ENCODE measurements at regions not wholly inside any gene's neighbourhood (a gene's known extent, or its start where the extent isn't known, plus 50 kb on each side); places are given as distances from the start of the nearest gene placed in this dataset.

GRCh38 chr15:23823508-23823907, 136.4 kb upstream of the NDN start:
- Histone ChIP-seq H3K9ac (ENCODE audit: low read length) (no peak overlapping the region), H3F3A (ENCODE audit: low read length, unreplicated experiment) (no peaks in the 10 kb centered on the region), H3K27me3 (ENCODE audit: low read length) (no peaks in the 10 kb centered on the region), H3K9me2 (replicated peaks; ENCODE audit: low read length) (no peaks in the 10 kb centered on the region), H3K4me1 (ENCODE audit: insufficient read depth, low read length) (no peaks in the 10 kb centered on the region), H3K9me3 (ENCODE audit: low read length) (peaks cover 5% of the 10 kb centered on the region; the same call in 1 of the 2 replicates), H3K4me3 (ENCODE audit: low read length) (no peak overlapping the region), H2AFZ (ENCODE audit: low read length) (no peak overlapping the region), H3K79me2 (ENCODE audit: low read length) (no peaks in the 10 kb centered on the region), H3K36me3 (ENCODE audit: low read depth, low read length) (no peaks in the 10 kb centered on the region), H4K20me1 (ENCODE audit: low read length) (no peaks in the 10 kb centered on the region), H3K27ac (ENCODE audit: low read length) (no peak overlapping the region), H3K4me2 (ENCODE audit: low read length) (no peak overlapping the region)
- ATAC-seq (no peak), DNase-seq (peak; percentile 1)
- intact Hi-C loops (cut with micrococcal nuclease): no loop called here
- ChIA-PET POLR2A (ENCODE audit: unreplicated experiment) (no interaction called here), CTCF (no interaction called here)
- TF ChIP-seq, protein P1, sequence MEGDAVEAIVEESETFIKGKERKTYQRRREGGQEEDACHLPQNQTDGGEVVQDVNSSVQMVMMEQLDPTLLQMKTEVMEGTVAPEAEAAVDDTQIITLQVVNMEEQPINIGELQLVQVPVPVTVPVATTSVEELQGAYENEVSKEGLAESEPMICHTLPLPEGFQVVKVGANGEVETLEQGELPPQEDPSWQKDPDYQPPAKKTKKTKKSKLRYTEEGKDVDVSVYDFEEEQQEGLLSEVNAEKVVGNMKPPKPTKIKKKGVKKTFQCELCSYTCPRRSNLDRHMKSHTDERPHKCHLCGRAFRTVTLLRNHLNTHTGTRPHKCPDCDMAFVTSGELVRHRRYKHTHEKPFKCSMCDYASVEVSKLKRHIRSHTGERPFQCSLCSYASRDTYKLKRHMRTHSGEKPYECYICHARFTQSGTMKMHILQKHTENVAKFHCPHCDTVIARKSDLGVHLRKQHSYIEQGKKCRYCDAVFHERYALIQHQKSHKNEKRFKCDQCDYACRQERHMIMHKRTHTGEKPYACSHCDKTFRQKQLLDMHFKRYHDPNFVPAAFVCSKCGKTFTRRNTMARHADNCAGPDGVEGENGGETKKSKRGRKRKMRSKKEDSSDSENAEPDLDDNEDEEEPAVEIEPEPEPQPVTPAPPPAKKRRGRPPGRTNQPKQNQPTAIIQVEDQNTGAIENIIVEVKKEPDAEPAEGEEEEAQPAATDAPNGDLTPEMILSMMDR (conservative IDR thresholded peaks at IDR 0.05; ENCODE audit: low read depth, low read length): peak; percentile 16; the same call in 1 of the 2 replicates
- no peak for TF ChIP-seq EZH2 (IDR thresholded peaks at IDR 0.05; ENCODE audit: low read length, unreplicated experiment)
- BruUV-seq (replicated peaks): no TSS peak

DNA sequence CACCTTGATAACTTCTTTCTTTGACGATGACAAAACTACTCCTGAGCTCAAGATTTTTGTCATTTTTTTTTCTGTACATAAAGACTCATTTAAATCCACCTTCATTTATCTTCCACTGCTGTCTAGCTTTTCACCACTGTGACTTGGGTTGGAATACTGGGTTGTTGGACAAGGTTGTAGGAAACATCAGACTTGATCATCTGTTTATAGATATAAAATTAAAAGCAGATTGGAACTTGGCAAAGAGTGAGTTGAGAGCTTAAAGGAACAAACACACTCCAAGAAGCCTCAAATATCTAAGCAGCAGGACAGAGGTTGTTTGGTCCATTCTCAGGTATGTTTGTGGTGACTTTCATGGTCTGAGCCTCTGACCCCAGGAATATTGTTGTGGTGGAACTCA, 141.7 kb upstream of the NDN start:
- Histone ChIP-seq H3K4me3 (ENCODE audit: low read length) (no peak overlapping the region), H3K4me2 (ENCODE audit: low read length) (no peak overlapping the region), H3K27me3 (ENCODE audit: low read length) (no peaks in the 10 kb centered on the region), H3K27ac (ENCODE audit: low read length) (no peak overlapping the region), H3K9ac (ENCODE audit: low read length) (no peak overlapping the region), H3F3A (ENCODE audit: low read length, unreplicated experiment) (no peaks in the 10 kb centered on the region), H2AFZ (ENCODE audit: low read length) (no peak overlapping the region), H3K79me2 (ENCODE audit: low read length) (no peaks in the 10 kb centered on the region), H3K4me1 (ENCODE audit: insufficient read depth, low read length) (no peaks in the 10 kb centered on the region), H3K36me3 (ENCODE audit: low read depth, low read length) (no peaks in the 10 kb centered on the region), H3K9me2 (replicated peaks; ENCODE audit: low read length) (no peaks in the 10 kb centered on the region), H3K9me3 (ENCODE audit: low read length) (peaks cover 10% of the 10 kb centered on the region; the same call in 1 of the 2 replicates), H4K20me1 (ENCODE audit: low read length) (no peaks in the 10 kb centered on the region)
- no peak for DNase-seq
- POLR2A ChIA-PET (ENCODE audit: unreplicated experiment): no interaction called here
- TF ChIP-seq EZH2phosphoT487 (IDR thresholded peaks at IDR 0.05; ENCODE audit: borderline replicate concordance, low read length): no peak
- TF ChIP-seq, protein P1 (conservative IDR thresholded peaks at IDR 0.05; ENCODE audit: low read depth, low read length): no peak
- TF ChIP-seq EZH2 (IDR thresholded peaks at IDR 0.05; ENCODE audit: low read length, unreplicated experiment): no peak
- no TSS peak for BruUV-seq (replicated peaks)
- intact Hi-C loops (cut with micrococcal nuclease): no loop called here
- no peak for ATAC-seq
- CTCF ChIA-PET: no interaction called here

DNA sequence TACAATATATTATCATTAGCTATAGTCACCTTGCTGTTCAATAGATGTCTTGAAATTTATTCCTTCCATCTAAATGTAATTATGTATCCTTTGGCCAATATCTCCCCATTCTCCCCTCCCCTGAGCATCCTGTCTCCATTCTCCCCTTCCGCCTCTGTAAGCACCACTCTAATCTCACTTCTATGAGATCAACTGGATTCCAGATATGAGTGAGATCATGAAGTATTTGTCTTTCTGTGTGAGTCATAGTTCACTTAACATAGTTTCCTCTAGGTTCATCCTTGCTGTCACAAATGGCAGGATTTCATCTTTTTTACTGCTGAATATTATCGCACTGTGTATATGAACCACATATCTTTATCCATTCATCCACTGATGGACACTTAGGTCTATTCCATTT, 148.8 kb upstream of the NDN start:
- Histone ChIP-seq H3K36me3 (ENCODE audit: low read depth, low read length) (no peaks in the 10 kb centered on the region), H3F3A (ENCODE audit: low read length, unreplicated experiment) (no peaks in the 10 kb centered on the region), H3K9ac (ENCODE audit: low read length) (no peak overlapping the region), H2AFZ (ENCODE audit: low read length) (no peak overlapping the region), H3K27ac (ENCODE audit: low read length) (no peak overlapping the region), H4K20me1 (ENCODE audit: low read length) (no peaks in the 10 kb centered on the region), H3K4me3 (ENCODE audit: low read length) (no peak overlapping the region), H3K4me2 (ENCODE audit: low read length) (no peak overlapping the region), H3K4me1 (ENCODE audit: insufficient read depth, low read length) (no peaks in the 10 kb centered on the region), H3K27me3 (ENCODE audit: low read length) (no peaks in the 10 kb centered on the region), H3K79me2 (ENCODE audit: low read length) (no peaks in the 10 kb centered on the region), H3K9me2 (replicated peaks; ENCODE audit: low read length) (no peaks in the 10 kb centered on the region), H3K9me3 (ENCODE audit: low read length) (peaks cover 8% of the 10 kb centered on the region; the same call in 1 of the 2 replicates)
- TF ChIP-seq EZH2phosphoT487 (IDR thresholded peaks at IDR 0.05; ENCODE audit: borderline replicate concordance, low read length) (no peak), EZH2 (IDR thresholded peaks at IDR 0.05; ENCODE audit: low read length, unreplicated experiment) (no peak)
- TF ChIP-seq, protein P1 (conservative IDR thresholded peaks at IDR 0.05; ENCODE audit: low read depth, low read length): no peak
- ATAC-seq (no peak), DNase-seq (no peak)
- ChIA-PET CTCF (no interaction called here), POLR2A (ENCODE audit: unreplicated experiment) (no interaction called here)
- BruUV-seq (replicated peaks): no TSS peak
- intact Hi-C loops (cut with micrococcal nuclease): no loop called here
